Osteoblast (primary cell): ENCODE measurements at regions not wholly inside any gene's neighbourhood (a gene's known extent, or its start where the extent isn't known, plus 50 kb on each side); places are given as distances from the start of the nearest gene placed in this dataset.

Experiments used
- DNase-seq: peaks from one replicate; pipeline ENCODE4 v3.0.0; 2011; ENCODE audit warnings: low spot score, mixed read lengths; ENCODE audit not compliant: insufficient read length; ENCODE audit errors: missing footprints
- H2AFZ ChIP-seq: 2 replicates; pipeline ENCODE4 v1.6.0; 2011; ENCODE audit warnings: mild to moderate bottlenecking, low read length
- H3K27ac ChIP-seq: 2 replicates; pipeline ENCODE4 v1.5.1; 2011; ENCODE audit warnings: mild to moderate bottlenecking, low read depth, low read length, moderate library complexity
- H3K27me3 ChIP-seq: 2 replicates; pipeline ENCODE4 v1.6.0; 2012; ENCODE audit warnings: mild to moderate bottlenecking, control low read depth, inconsistent platforms, low read length, moderate library complexity; ENCODE audit not compliant: insufficient read depth
- H3K36me3 ChIP-seq: 2 replicates; pipeline ENCODE4 v1.5.1; 2011; ENCODE audit warnings: mild to moderate bottlenecking, low read length, control low read depth, moderate library complexity; ENCODE audit not compliant: insufficient read depth
- H3K4me1 ChIP-seq: 2 replicates; pipeline ENCODE4 v1.5.1; 2011; ENCODE audit warnings: mild to moderate bottlenecking, low read length, control low read depth, moderate library complexity; ENCODE audit not compliant: insufficient read depth
- H3K4me2 ChIP-seq: 2 replicates; pipeline ENCODE4 v1.6.0; 2011; ENCODE audit warnings: mild to moderate bottlenecking, low read length; ENCODE audit not compliant: insufficient read depth
- H3K4me3 ChIP-seq: fragments of 200-600 bp; sonication (generic); 3 replicates; pipeline ENCODE4 v1.5.1; 2012; ENCODE audit warnings: mild to moderate bottlenecking, low read length, inconsistent platforms; ENCODE audit not compliant: insufficient read depth
- H3K79me2 ChIP-seq: 2 replicates; pipeline ENCODE4 v1.6.0; 2012; ENCODE audit warnings: mild to moderate bottlenecking, low read length, control low read depth, inconsistent platforms; ENCODE audit not compliant: insufficient read depth
- H3K9me3 ChIP-seq: 2 replicates; pipeline ENCODE4 v1.5.1; 2011; ENCODE audit warnings: low read depth, low read length, control low read depth
- H4K20me1 ChIP-seq: 2 replicates; pipeline ENCODE4 v1.6.0; 2012; ENCODE audit warnings: mild to moderate bottlenecking, low read length, control low read depth; ENCODE audit not compliant: insufficient read depth
- CTCF ChIP-seq: IDR thresholded peaks from 2 replicates; pipeline ENCODE4 v1.5.1; 2011; ENCODE audit warnings: mild to moderate bottlenecking, low read depth, low read length, moderate library complexity; ENCODE audit errors: extremely low read depth

GRCh38 chr9:7382304-7382703 lies 417.3 kb downstream of the DMAC1 start:
- no peaks in the 10 kb centered on the region for H3K27me3 ChIP-seq
- no peak overlapping the region for H3K27ac ChIP-seq
- H3K4me1 ChIP-seq = no peaks in the 10 kb centered on the region
- no peak for TF ChIP-seq CTCF
- no peak overlapping the region for H2AFZ ChIP-seq
- H3K4me2 ChIP-seq = no peak overlapping the region
- no peak for DNase-seq
- no peaks in the 10 kb centered on the region for H3K9me3 ChIP-seq
- no peaks in the 10 kb centered on the region for H3K36me3 ChIP-seq
- no peaks in the 10 kb centered on the region for H3K79me2 ChIP-seq
- no peaks in the 10 kb centered on the region for H4K20me1 ChIP-seq
- H3K4me3 ChIP-seq = no peak overlapping the region

GRCh38 chr9:7377489-7377888 lies 422.1 kb downstream of the DMAC1 start:
- Histone ChIP-seq H4K20me1 (no peaks in the 10 kb centered on the region), H2AFZ (no peak overlapping the region), H3K4me3 (no peak overlapping the region), H3K27me3 (no peaks in the 10 kb centered on the region), H3K4me2 (no peak overlapping the region), H3K9me3 (no peaks in the 10 kb centered on the region), H3K4me1 (no peaks in the 10 kb centered on the region), H3K27ac (no peak overlapping the region), H3K79me2 (no peaks in the 10 kb centered on the region), H3K36me3 (no peaks in the 10 kb centered on the region)
- TF ChIP-seq CTCF = no peak
- no peak for DNase-seq

GRCh38 chr9:7376833-7377232 lies 422.7 kb downstream of the DMAC1 start:
- Histone ChIP-seq H3K79me2 (no peaks in the 10 kb centered on the region), H3K4me3 (no peak overlapping the region), H3K27me3 (no peaks in the 10 kb centered on the region), H3K4me2 (no peak overlapping the region), H3K4me1 (no peaks in the 10 kb centered on the region), H4K20me1 (no peaks in the 10 kb centered on the region), H3K27ac (no peak overlapping the region), H3K9me3 (no peaks in the 10 kb centered on the region), H2AFZ (no peak overlapping the region), H3K36me3 (no peaks in the 10 kb centered on the region)
- DNase-seq = no peak
- no peak for TF ChIP-seq CTCF

- TF ChIP-seq CTCF = no peak
- Histone ChIP-seq H3K4me2 (no peak overlapping the region), H3K79me2 (no peaks in the 10 kb centered on the region), H3K4me3 (no peak overlapping the region), H3K9me3 (no peaks in the 10 kb centered on the region), H3K27me3 (no peaks in the 10 kb centered on the region), H3K4me1 (no peaks in the 10 kb centered on the region), H4K20me1 (no peaks in the 10 kb centered on the region), H3K27ac (no peak overlapping the region), H3K36me3 (no peaks in the 10 kb centered on the region), H2AFZ (no peak overlapping the region)
- DNase-seq = no peak
Measured at GRCh38 chr9:7376213-7376612, 423.4 kb downstream of the DMAC1 start.
